Stromal cell of bone marrow (primary cell): ENCODE measurements at regions not wholly inside any gene's neighbourhood (a gene's known extent, or its start where the extent isn't known, plus 50 kb on each side); places are given as distances from the start of the nearest gene placed in this dataset.
"Not testable (repeated sequence)": the region's sequence is repeated elsewhere in the genome, so short reads cannot be mapped to it uniquely, and the experiment has no call there.

Experiments used
- DNase-seq: peaks from one replicate; pipeline ENCODE4 v3.0.0-alpha.2; 2012; ENCODE audit warnings: low read depth

- DNase-seq = no peak
Measured at GRCh38 chr6:999552-999951, 306.6 kb upstream of the EXOC2 start.

- DNase-seq = no peak
Measured at GRCh38 chr6:998551-998950, 305.6 kb upstream of the EXOC2 start.

GRCh38 chr6:996271-996852, 303.4 kb upstream of the EXOC2 start:
- no peak for DNase-seq

GRCh38 chr6:991192-991591, 298.3 kb upstream of the EXOC2 start:
- no peak for DNase-seq

GRCh38 chr6:984031-984430, 291.1 kb upstream of the EXOC2 start:
- no peak for DNase-seq

- no peak for DNase-seq
Measured at GRCh38 chr6:978937-979685, 286.2 kb upstream of the EXOC2 start.

- not testable (repeated sequence) for DNase-seq
Measured at GRCh38 chr6:977226-977625, 284.3 kb upstream of the EXOC2 start.

GRCh38 chr6:971981-972640, 279.2 kb upstream of the EXOC2 start:
- DNase-seq = peak; percentile 66

GRCh38 chr6:968791-969190, 275.9 kb upstream of the EXOC2 start:
- no peak for DNase-seq

- no peak for DNase-seq
Measured at GRCh38 chr6:967701-968100, 274.8 kb upstream of the EXOC2 start.

- DNase-seq = no peak
Measured at GRCh38 chr6:965343-965742, 272.4 kb upstream of the EXOC2 start.

- no peak for DNase-seq
Measured at GRCh38 chr6:963456-963855, 270.5 kb upstream of the EXOC2 start.

- DNase-seq = no peak
Measured at GRCh38 chr6:961407-961960, 268.5 kb upstream of the EXOC2 start.

- DNase-seq = no peak
Measured at GRCh38 chr6:960356-960755, 267.4 kb upstream of the EXOC2 start.

- peak; percentile 61 for DNase-seq
Measured at GRCh38 chr6:958488-958887, 265.5 kb upstream of the EXOC2 start.

GRCh38 chr6:951399-952181, 258.7 kb upstream of the EXOC2 start:
- DNase-seq = no peak

- no peak for DNase-seq
Measured at GRCh38 chr6:947235-947934, 254.4 kb upstream of the EXOC2 start.

GRCh38 chr6:946546-946945, 253.6 kb upstream of the EXOC2 start:
- DNase-seq = peak; percentile 6

- DNase-seq = no peak
Measured at GRCh38 chr6:939526-940252, 246.8 kb upstream of the EXOC2 start.

GRCh38 chr6:938916-939315, 246.0 kb upstream of the EXOC2 start:
- DNase-seq = no peak
